GM12872 (cell line): ENCODE measurements at regions not wholly inside any gene's neighbourhood (a gene's known extent, or its start where the extent isn't known, plus 50 kb on each side); places are given as distances from the start of the nearest gene placed in this dataset.

Source experiments
- CTCF ChIP-seq: IDR thresholded peaks from 3 replicates; pipeline ENCODE4 v1.5.1; 2011; ENCODE audit warnings: low read depth, mild to moderate bottlenecking, low read length, moderate library complexity; ENCODE audit not compliant: insufficient read depth

GRCh38 chr5:38124321-38124720 is 134.0 kb upstream of the EGFLAM start:
- TF ChIP-seq CTCF = no peak

DNA sequence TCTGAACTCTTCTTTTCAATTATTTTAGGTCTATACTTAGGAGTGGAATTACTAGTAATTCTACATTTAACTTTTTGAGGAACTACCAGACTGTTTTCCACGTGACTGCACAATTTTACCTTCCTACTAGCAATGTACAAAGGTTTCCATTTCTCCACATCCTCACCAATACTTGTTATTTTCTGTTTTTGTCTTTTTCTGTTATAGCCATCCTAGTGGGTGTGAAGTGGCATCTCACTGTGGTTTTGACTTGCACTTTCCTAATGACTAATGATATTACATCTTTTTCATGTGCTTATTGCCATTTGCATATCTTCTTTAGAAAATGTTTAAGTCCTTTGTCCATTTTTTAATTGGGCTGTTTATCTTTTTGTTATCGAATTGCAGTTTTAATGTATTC is 136.9 kb upstream of the EGFLAM start:
- TF ChIP-seq CTCF = no peak

DNA sequence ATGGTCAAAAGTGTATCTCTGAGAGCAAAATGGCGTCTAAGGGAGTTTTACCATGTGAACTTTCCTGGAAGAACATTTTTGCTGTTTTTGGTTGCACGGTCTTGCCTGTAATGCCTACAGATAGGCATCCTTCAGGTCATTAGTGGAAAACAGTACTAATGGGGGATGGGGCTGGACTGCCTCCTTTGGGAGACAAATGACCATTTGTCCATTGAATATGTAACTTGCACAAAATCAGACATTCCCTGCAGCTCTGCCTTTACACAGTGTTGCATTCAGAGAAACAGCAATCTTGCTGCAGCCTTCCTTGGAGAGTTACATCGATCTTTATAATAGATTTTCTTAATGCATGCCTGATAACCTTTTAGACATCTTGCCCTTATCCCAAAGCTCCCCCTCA is 138.5 kb upstream of the EGFLAM start:
- no peak for TF ChIP-seq CTCF

- no peak for TF ChIP-seq CTCF
These were observed 140.4 kb upstream of the EGFLAM start for GRCh38 chr5:38117784-38118479.

GRCh38 chr5:38115318-38115827 is 143.0 kb upstream of the EGFLAM start:
- no peak for TF ChIP-seq CTCF

DNA sequence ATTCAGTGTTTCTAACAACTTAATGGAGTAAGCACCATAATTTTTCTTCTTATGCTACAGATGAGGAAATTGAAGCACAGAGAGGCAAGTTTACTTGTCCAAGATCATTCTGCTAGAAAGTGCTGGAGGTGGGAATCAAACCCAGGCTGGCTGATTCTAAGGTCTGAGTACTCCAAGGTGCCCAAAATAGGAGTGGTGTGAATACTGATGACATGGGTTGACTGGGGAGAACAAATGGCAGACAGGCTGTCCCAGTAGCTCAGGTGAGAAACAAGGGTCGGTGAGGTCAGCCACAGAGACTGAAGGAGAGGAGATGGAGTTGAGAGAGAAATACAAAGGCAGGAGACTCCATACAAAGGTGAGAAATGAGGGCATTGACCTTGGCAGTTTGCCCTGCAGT is 144.5 kb upstream of the EGFLAM start:
- no peak for TF ChIP-seq CTCF

DNA sequence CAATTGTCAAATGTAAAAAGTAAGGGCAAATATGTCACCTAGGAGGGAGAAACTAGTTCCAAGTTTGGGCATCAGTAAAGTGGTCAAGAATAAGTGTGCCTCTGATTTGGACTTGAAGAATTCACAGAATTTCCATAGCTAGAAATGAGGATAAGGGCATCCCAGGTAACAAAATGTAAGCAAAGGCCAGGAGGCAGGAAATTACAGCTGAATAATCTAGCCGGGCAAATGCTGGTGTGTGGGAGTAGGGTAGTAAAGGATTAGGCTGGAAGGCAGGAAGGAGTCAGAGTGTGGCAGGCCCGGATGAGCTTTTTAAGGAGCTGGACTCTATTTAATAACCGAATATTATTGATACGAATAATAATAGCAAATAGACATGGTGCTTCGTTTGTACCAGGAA is 144.9 kb upstream of the EGFLAM start:
- no peak for TF ChIP-seq CTCF
